HG03135 (cell line): ENCODE measurements at regions not wholly inside any gene's neighbourhood (a gene's known extent, or its start where the extent isn't known, plus 50 kb on each side); places are given as distances from the start of the nearest gene placed in this dataset.

Experiments used
- ATAC-seq: cut with Tn5 transposase; IDR thresholded peaks from one replicate; pipeline ENCODE4 v1.9.1; 2021; ENCODE audit warnings: mild to moderate bottlenecking, moderate library complexity; ENCODE audit not compliant: unreplicated experiment

- no peak for ATAC-seq
Measured at GRCh38 chr9:119839888-119840287, 470.7 kb upstream of the BRINP1 start.

GRCh38 chr9:119838210-119838609, 469.0 kb upstream of the BRINP1 start:
- no peak for ATAC-seq

DNA sequence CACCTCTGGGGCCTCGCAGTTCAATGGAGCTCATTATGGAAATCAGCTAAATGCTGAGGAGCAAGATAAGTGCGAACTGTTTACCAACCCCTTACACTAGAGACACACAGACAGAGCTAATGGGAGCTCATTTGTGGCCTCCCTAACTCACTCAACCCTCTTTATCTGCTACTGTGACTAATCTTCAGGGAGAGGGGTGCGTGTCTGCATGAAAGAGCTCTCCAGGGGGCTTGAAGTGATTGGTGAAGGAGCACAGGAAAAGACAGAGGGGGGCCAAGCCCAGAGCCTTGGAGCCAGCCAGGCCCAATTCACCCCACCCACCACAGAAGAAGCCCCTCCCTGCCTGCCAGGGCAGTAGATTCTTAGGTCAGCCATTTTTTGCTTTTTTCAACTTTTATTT, 466.8 kb upstream of the BRINP1 start:
- ATAC-seq = no peak

GRCh38 chr9:119834064-119834620, 464.9 kb upstream of the BRINP1 start:
- ATAC-seq = no peak

- no peak for ATAC-seq
Measured at GRCh38 chr9:119831309-119831708, 462.1 kb upstream of the BRINP1 start.

- no peak for ATAC-seq
Measured at GRCh38 chr9:119829748-119830147, 460.5 kb upstream of the BRINP1 start.

GRCh38 chr9:119829186-119829585, 460.0 kb upstream of the BRINP1 start:
- no peak for ATAC-seq

DNA sequence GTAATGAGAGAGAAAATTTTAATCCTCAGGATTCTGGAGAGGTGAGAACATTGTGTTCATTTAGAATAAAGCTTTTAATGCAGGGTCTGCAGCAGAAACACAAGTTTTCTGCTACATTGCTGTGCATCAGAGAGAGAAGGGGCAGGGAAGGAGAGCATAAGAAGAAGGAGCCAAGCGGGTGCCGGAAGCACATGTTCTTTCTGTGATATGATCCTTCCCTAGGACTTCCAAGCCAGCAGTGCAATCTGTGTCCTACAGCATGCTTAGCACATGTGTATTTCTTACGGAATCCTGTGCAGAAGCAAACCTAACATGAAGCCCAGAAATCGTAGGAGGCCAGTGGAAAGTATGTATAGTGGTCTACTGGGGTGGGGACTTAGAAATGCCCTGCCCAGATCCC, 458.3 kb upstream of the BRINP1 start:
- ATAC-seq = no peak

- ATAC-seq = no peak
Measured at GRCh38 chr9:119827126-119827525, 457.9 kb upstream of the BRINP1 start.

DNA sequence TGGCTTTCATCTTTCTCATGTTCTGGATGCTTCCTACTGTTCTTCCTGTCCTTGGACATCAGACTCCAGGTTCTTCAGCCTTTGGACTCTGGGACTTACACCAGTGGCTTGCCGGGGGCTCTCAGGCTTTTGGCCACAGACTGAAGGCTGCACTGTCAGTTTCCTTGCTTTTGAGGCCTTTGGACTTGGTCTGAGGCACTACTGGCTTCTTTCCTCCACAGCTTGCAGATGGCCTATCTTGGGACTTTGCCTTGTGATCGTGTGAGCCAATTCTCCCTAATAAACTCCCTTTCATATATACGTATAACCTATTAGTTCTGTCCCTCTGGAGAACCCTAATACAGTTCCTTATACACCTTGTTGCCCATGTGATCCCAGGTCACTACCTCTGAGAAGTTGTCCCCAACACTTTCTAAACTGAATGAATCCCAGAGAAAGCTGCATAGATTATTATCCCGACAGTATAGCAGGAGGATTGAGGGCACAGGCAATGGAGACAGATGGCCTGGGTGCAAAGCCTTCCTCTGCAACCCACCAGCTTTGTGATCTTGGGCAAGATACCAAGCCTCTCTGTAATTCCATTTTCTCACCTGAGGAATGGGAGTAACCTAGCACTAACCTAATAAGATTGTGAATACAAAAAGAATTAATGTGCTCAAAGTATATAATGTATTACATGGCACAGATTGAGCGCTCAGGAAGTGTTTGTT, 449.6 kb upstream of the BRINP1 start:
- ATAC-seq = no peak

DNA sequence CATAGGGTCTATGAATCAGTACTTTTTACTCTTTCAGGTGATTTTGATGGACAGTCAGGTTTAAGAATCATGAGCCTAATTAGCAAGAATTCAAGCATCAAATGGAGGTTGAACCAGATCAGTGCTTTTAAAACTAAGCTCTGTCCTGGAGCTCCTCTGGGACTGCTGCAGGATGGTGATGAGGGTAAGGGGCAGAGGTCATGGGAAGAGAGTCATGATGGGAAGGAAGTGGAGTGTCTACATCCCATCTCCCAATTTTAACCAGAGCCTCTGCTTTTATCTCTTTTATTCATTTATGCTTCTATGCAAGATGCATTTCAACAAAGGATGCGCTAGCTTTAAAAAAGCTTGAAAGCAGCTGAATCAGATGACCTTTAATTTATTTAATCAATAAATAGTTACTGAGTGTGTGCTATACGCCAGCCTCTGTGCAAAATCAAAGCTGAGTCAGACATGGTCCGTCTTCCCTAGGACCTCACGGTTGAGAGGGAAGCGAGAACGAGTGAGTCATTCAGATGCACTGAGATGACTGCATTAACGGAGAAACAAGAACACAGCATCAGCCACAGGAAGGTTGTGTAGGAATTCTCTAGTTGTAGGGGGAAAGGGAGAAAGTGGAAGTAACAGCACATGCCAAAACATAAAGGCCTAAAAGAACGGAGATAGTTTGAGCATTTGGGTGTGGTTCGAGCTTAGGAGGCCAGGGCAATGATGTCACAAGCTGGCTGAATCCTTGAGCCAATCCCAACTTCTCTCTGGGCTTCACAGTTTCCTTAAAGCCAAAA, 441.6 kb upstream of the BRINP1 start:
- ATAC-seq = no peak

GRCh38 chr9:119803679-119804078, 434.4 kb upstream of the BRINP1 start:
- ATAC-seq = no peak

- ATAC-seq = no peak
Measured at GRCh38 chr9:119802621-119803020, 433.4 kb upstream of the BRINP1 start.

GRCh38 chr9:119802133-119802532, 432.9 kb upstream of the BRINP1 start:
- ATAC-seq = no peak

DNA sequence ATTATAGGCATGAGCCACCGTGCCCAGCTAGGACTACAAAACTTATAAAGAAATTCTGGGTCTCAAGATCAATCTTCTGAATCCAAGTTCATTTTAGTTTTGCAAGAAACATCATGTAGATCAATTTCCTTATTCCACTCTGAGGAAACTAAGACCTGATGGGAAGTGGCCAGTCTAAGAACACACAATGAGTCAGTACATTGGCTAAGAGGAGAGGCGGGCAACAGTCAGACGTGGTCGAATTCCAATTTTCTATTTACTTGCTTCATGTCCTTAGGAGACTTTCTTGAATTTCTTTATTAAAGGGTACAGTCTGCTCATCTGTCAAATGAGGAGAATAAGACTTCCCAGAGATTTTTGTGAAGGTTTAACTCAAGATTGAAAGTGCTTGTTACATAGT, 432.1 kb upstream of the BRINP1 start:
- ATAC-seq = no peak

GRCh38 chr9:119795395-119795794, 426.2 kb upstream of the BRINP1 start:
- ATAC-seq = no peak

- no peak for ATAC-seq
Measured at GRCh38 chr9:119794836-119795235, 425.6 kb upstream of the BRINP1 start.

DNA sequence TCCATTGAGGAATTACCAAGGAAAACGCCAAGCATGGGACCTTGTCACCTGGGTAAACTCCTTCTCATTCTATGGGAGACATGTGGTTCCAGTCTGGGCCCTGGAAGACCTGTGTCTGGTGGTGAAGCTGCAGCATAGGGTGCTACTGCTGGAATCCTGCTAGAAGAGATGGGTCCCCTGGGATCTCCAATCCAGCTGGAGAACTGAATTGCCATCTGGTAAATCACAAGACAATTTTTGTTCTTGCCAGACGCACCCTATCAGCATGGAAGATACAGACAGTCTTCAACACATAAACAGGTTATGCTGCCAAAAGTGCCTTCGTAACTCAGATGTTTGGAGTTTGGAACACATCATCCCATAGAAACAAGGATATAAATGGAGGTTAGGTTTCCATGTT, 424.0 kb upstream of the BRINP1 start:
- no peak for ATAC-seq

GRCh38 chr9:119792242-119792641, 423.0 kb upstream of the BRINP1 start:
- no peak for ATAC-seq

DNA sequence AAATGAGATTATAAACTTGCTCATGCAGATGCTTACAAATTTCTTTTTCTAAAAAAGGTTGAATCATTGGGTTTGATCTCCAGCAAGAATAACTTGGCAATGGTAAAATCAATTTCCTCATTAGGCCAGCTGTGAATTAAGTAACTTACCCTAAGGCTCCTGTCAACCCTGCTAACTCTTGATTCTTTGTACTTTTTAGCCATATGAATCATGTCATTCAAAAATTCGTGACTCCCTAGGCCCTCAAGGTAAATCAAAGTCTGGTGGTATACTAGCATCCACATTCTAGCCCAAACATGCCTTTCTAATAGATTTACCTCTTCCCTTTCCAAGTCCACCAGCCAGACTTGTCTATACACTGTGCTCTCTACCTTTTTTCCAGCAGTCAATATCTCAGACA, 420.8 kb upstream of the BRINP1 start:
- ATAC-seq = no peak

- no peak for ATAC-seq
Measured at GRCh38 chr9:119788921-119789320, 419.7 kb upstream of the BRINP1 start.

- no peak for ATAC-seq
Measured at GRCh38 chr9:119781886-119782285, 412.7 kb upstream of the BRINP1 start.
